ENCODE measurements at regions not wholly inside any gene's neighbourhood (a gene's known extent, or its start where the extent isn't known, plus 50 kb on each side); places are given as distances from the start of the nearest gene placed in this dataset.

GRCh38 chr13:37923236-37923635 lies 53.7 kb upstream of the TRPC4 start:
- Histone ChIP-seq H3K4me3 (ENCODE audit: severe bottlenecking) (no peak overlapping the region), H3K27me3 (ENCODE audit: insufficient read depth, poor library complexity, severe bottlenecking) (no peaks in the 10 kb centered on the region), H3K4me1 (ENCODE audit: insufficient read depth, poor library complexity, severe bottlenecking) (no peaks in the 10 kb centered on the region), H3K9me3 (ENCODE audit: severe bottlenecking) (no peaks in the 10 kb centered on the region), H3K27ac (ENCODE audit: poor library complexity, severe bottlenecking) (no peak overlapping the region), H3K36me3 (ENCODE audit: low read depth) (no peaks in the 10 kb centered on the region)
- no peak for TF ChIP-seq CTCF (IDR thresholded peaks at IDR 0.05; ENCODE audit: poor library complexity, severe bottlenecking)
- DNase-seq (ENCODE audit: low spot score) (no peak), ATAC-seq (ENCODE audit: low read depth) (no peak)

- no peaks in the 10 kb centered on the region for H3K36me3 ChIP-seq (ENCODE audit: low read depth)
- no peaks in the 10 kb centered on the region for H3K4me1 ChIP-seq (ENCODE audit: insufficient read depth, poor library complexity, severe bottlenecking)
- DNase-seq (ENCODE audit: low spot score) (no peak), ATAC-seq (ENCODE audit: low read depth) (no peak)
- no peak for TF ChIP-seq CTCF (IDR thresholded peaks at IDR 0.05; ENCODE audit: poor library complexity, severe bottlenecking)
- H3K9me3 ChIP-seq (ENCODE audit: severe bottlenecking): no peaks in the 10 kb centered on the region
- H3K4me3 ChIP-seq (ENCODE audit: severe bottlenecking): no peak overlapping the region
- H3K27me3 ChIP-seq (ENCODE audit: insufficient read depth, poor library complexity, severe bottlenecking): no peaks in the 10 kb centered on the region
- H3K27ac ChIP-seq (ENCODE audit: poor library complexity, severe bottlenecking): no peak overlapping the region
These were observed 49.8 kb upstream of the TRPC4 start for GRCh38 chr13:37919329-37919880.
